ENCODE measurements at regions not wholly inside any gene's neighbourhood (a gene's known extent, or its start where the extent isn't known, plus 50 kb on each side); places are given as distances from the start of the nearest gene placed in this dataset.

DNA sequence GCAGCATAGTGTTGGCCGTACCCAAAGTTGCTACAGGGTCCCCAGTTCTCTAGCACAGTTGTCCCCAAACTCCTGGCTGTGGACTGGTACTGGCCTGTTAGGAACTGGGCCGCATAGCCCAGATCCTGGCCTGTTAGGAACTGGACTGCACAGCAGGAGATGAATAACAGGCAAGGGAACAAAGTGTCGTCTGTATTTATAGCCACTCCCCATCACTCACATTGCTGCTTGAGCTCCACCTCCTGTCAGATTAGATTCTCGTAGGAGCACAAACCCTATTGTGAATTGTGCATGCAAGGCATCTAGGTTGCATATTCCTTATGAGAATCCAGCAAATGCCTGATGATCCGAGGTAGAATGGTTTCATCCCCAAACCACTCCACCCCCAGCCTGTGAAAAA, 604.0 kb upstream of the LMCD1 start:
- TF ChIP-seq, protein P1, sequence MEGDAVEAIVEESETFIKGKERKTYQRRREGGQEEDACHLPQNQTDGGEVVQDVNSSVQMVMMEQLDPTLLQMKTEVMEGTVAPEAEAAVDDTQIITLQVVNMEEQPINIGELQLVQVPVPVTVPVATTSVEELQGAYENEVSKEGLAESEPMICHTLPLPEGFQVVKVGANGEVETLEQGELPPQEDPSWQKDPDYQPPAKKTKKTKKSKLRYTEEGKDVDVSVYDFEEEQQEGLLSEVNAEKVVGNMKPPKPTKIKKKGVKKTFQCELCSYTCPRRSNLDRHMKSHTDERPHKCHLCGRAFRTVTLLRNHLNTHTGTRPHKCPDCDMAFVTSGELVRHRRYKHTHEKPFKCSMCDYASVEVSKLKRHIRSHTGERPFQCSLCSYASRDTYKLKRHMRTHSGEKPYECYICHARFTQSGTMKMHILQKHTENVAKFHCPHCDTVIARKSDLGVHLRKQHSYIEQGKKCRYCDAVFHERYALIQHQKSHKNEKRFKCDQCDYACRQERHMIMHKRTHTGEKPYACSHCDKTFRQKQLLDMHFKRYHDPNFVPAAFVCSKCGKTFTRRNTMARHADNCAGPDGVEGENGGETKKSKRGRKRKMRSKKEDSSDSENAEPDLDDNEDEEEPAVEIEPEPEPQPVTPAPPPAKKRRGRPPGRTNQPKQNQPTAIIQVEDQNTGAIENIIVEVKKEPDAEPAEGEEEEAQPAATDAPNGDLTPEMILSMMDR (IDR thresholded peaks at IDR 0.05): no peak
- Histone ChIP-seq H3K27me3 (no peaks in the 10 kb centered on the region), H3K4me3 (no peak overlapping the region), H3K27ac (no peak overlapping the region), H3K36me3 (no peaks in the 10 kb centered on the region), H3K9me3 (no peaks in the 10 kb centered on the region), H3K4me1 (no peaks in the 10 kb centered on the region)
- no peak for DNase-seq
- intact Hi-C loops (cut with DNase I; ENCODE audit: low total_unique reads): no loop called here

DNA sequence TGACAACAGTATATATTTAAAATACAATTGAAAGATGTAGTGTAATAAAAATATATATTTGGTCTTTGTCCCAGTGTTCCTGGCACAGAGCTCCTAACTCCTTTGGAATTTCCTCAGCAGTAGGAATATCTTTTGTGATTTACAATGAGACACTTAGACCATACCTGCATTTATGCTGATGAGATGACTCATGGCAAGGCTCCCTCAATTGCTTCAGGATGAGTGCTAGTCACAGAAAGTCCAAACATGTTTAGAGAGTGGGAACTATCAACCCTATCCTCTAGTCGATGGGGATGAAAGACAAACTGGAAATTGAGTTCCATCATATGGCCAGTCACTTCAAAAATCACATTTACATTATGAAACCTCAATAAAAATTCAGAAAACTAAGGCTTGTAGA, 588.3 kb upstream of the LMCD1 start:
- Histone ChIP-seq H3K9me3 (no peaks in the 10 kb centered on the region), H3K27me3 (no peaks in the 10 kb centered on the region), H3K4me1 (no peaks in the 10 kb centered on the region), H3K36me3 (no peaks in the 10 kb centered on the region), H3K27ac (no peak overlapping the region), H3K4me3 (no peak overlapping the region)
- DNase-seq: no peak
- intact Hi-C loops (cut with DNase I; ENCODE audit: low total_unique reads): no loop called here
- TF ChIP-seq, protein P1 (IDR thresholded peaks at IDR 0.05): no peak

- intact Hi-C loops (cut with DNase I; ENCODE audit: low total_unique reads): no loop called here
- TF ChIP-seq, protein P1 (IDR thresholded peaks at IDR 0.05): no peak
- no peak overlapping the region for H3K4me3 ChIP-seq
- no peaks in the 10 kb centered on the region for H3K9me3 ChIP-seq
- no peaks in the 10 kb centered on the region for H3K4me1 ChIP-seq
- no peaks in the 10 kb centered on the region for H3K36me3 ChIP-seq
- DNase-seq: no peak
- H3K27me3 ChIP-seq: no peaks in the 10 kb centered on the region
- H3K27ac ChIP-seq: no peak overlapping the region
Observed at GRCh38 chr3:7915356-7915755, 586.3 kb upstream of the LMCD1 start.

GRCh38 chr3:7917443-7918151, 584.0 kb upstream of the LMCD1 start:
- intact Hi-C loops (cut with DNase I; ENCODE audit: low total_unique reads): no loop called here
- no peaks in the 10 kb centered on the region for H3K27me3 ChIP-seq
- H3K4me1 ChIP-seq: no peaks in the 10 kb centered on the region

GRCh38 chr3:7920211-7920610, 581.4 kb upstream of the LMCD1 start:
- Histone ChIP-seq H3K36me3 (no peaks in the 10 kb centered on the region), H3K27ac (no peak overlapping the region), H3K27me3 (no peaks in the 10 kb centered on the region), H3K4me1 (no peaks in the 10 kb centered on the region), H3K9me3 (no peaks in the 10 kb centered on the region), H3K4me3 (no peak overlapping the region)
- intact Hi-C loops (cut with DNase I; ENCODE audit: low total_unique reads): no loop called here
- no peak for DNase-seq
- TF ChIP-seq, protein P1 (IDR thresholded peaks at IDR 0.05): no peak

More at GRCh38 chr3:7917443-7918151, 584.0 kb upstream of the LMCD1 start:
- Histone ChIP-seq H3K36me3 (no peaks in the 10 kb centered on the region), H3K9me3 (no peaks in the 10 kb centered on the region), H3K27ac (no peak overlapping the region), H3K4me3 (no peak overlapping the region)
- no peak for DNase-seq
- TF ChIP-seq, protein P1 (IDR thresholded peaks at IDR 0.05): no peak

DNA sequence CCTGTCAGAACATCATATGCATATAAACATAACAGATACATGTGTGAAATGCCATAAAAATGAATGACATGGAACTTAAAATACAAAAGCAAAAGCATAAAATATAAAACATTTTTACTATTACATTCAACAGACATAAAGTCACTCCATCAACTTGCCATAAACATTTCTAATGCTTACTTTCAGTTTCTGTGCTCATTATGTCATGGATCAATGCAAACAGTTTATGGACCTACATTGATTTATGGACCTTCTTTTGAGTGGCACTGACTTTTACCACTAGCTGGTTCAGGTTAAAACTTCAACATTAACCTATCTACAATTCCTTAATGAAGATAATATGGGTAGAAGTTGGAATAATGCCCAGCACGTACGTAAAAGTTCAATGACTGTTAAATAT, 577.4 kb upstream of the LMCD1 start:
- no peak for DNase-seq
- Histone ChIP-seq H3K27ac (no peak overlapping the region), H3K36me3 (no peaks in the 10 kb centered on the region), H3K4me1 (no peaks in the 10 kb centered on the region), H3K9me3 (no peaks in the 10 kb centered on the region), H3K27me3 (no peaks in the 10 kb centered on the region), H3K4me3 (no peak overlapping the region)
- intact Hi-C loops (cut with DNase I; ENCODE audit: low total_unique reads): no loop called here
- TF ChIP-seq, protein P1 (IDR thresholded peaks at IDR 0.05): no peak
